B cell (primary cell): ENCODE measurements at regions not wholly inside any gene's neighbourhood (a gene's known extent, or its start where the extent isn't known, plus 50 kb on each side); places are given as distances from the start of the nearest gene placed in this dataset.
A peak's percentile ranks its signal among the peaks of the same experiment; 100 is the strongest.

ENCODE experiments used
- ATAC-seq: fragments of 200-7000 bp; cut with Tn5 transposase; one replicate; pipeline ENCODE4 v1.10.0; 2021; ENCODE audit warnings: low read depth, mild to moderate bottlenecking, moderate number of reproducible peaks, moderate library complexity
- CTCF ChIA-PET: fragments of 350-600 bp; sonication (Branson Sonifier 250); formaldehyde crosslinking; loops from one replicate; lab custom pipeline; 2021; ENCODE audit warnings: antibody characterized with exemption, inconsistent platforms; lab: Charles Lee
- POLR2A ChIA-PET: fragments of 350-600 bp; sonication (Branson Sonifier 250); formaldehyde crosslinking; loops from one replicate; lab custom pipeline; 2021; ENCODE audit warnings: antibody characterized with exemption; lab: Charles Lee
- DNase-seq: peaks from one replicate; pipeline ENCODE4 v3.0.0; 2013
- H2AFZ ChIP-seq: 2 replicates; pipeline ENCODE4 v1.6.1; 2012; ENCODE audit warnings: mild to moderate bottlenecking, low read depth, low read length; ENCODE audit not compliant: insufficient read depth, poor library complexity, severe bottlenecking
- H3K27ac ChIP-seq, 2 donors: 1 replicate in 1 of 2; 2 replicates in 1 of 2; pipeline ENCODE4 v1.5.1; 2012 to 2013; ENCODE audit warnings: low read length in 2 of 2, mild to moderate bottlenecking in 2 of 2, moderate library complexity in 1 of 2
- H3K27me3 ChIP-seq, 4 experiments: fragments of 200-600 bp in 1 of 4; sonication (generic) in 1 of 4; replicated peaks in 1 of 4; 1 replicate in 2 of 4; 2 replicates in 2 of 4; pipeline versions ENCODE4 v1.6.1 to v1.7.0; 2013 to 2016; ENCODE audit warnings: low read length in 3 of 4, mild to moderate bottlenecking in 2 of 4, mixed read lengths in 1 of 4, moderate library complexity in 1 of 4; ENCODE audit not compliant: insufficient read depth in 4 of 4, control insufficient read depth in 3 of 4; ENCODE audit errors: control extremely low read depth in 1 of 4
- H3K36me3 ChIP-seq, 2 experiments: replicated peaks in 1 of 2; 1 replicate in 1 of 2; 2 replicates in 1 of 2; pipeline versions ENCODE4 v1.6.1 to v1.7.1; 2013; ENCODE audit warnings: low read length in 1 of 2; ENCODE audit not compliant: insufficient read depth in 2 of 2, control insufficient read depth in 1 of 2; ENCODE audit errors: control extremely low read depth in 1 of 2, extremely low read depth in 1 of 2
- H3K4me1 ChIP-seq, 2 donors: fragments of 200-600 bp in 1 of 2; sonication (generic) in 1 of 2; 1 replicate in 1 of 2; 2 replicates in 1 of 2; pipeline versions ENCODE4 v1.5.1 to v1.6.1; 2013 to 2017; ENCODE audit warnings: low read length in 2 of 2; ENCODE audit not compliant: control insufficient read depth in 2 of 2, insufficient read depth in 2 of 2
- H3K4me2 ChIP-seq: replicated peaks from 2 replicates; pipeline ENCODE3; 2012; ENCODE audit warnings: mild to moderate bottlenecking, low read depth, low read length; ENCODE audit not compliant: poor library complexity, severe bottlenecking
- H3K4me3 ChIP-seq, 5 experiments: fragments of 200-600 bp in 1 of 5; sonication (generic) in 1 of 5; 1 replicate in 3 of 5; 2 replicates in 2 of 5; pipeline versions ENCODE4 v1.5.1 to v1.7.0; 2011 to 2016; ENCODE audit warnings: low read length in 4 of 5, mild to moderate bottlenecking in 4 of 5, low read depth in 2 of 5, control low read depth in 1 of 5, moderate library complexity in 1 of 5; ENCODE audit not compliant: insufficient read depth in 1 of 5; ENCODE audit errors: control extremely low read depth in 1 of 5, extremely low read depth in 1 of 5
- H3K79me2 ChIP-seq: fragments of 200-600 bp; sonication (generic); one replicate; pipeline ENCODE4 v1.6.0; 2016; ENCODE audit warnings: low read length; ENCODE audit not compliant: control insufficient read depth, insufficient read depth
- H3K9ac ChIP-seq: fragments of 200-600 bp; sonication (generic); 2 replicates; pipeline ENCODE4 v1.6.1; 2017; ENCODE audit warnings: mild to moderate bottlenecking, low read length, moderate library complexity
- H3K9me3 ChIP-seq, 3 donors: one replicate each; pipeline versions ENCODE4 v1.6.1 to v1.7.1; 2013; ENCODE audit warnings: low read length in 2 of 3; ENCODE audit not compliant: control insufficient read depth in 2 of 3, insufficient read depth in 1 of 3; ENCODE audit errors: control extremely low read depth in 1 of 3
- H4K20me1 ChIP-seq: 2 replicates; pipeline ENCODE4 v1.6.0; 2012; ENCODE audit warnings: mild to moderate bottlenecking, low read length; ENCODE audit not compliant: insufficient read depth, control insufficient read depth, poor library complexity, severe bottlenecking
- H3K27ac Mint-ChIP-seq: one replicate; pipeline ENCODE4 v1.8.0; 2021; ENCODE audit warnings: mixed read lengths
- H3K27me3 Mint-ChIP-seq: one replicate; pipeline ENCODE4 v1.8.0; 2021; ENCODE audit warnings: mixed read lengths
- H3K4me1 Mint-ChIP-seq: one replicate; pipeline ENCODE4 v1.8.0; 2021; ENCODE audit warnings: mixed read lengths
- H3K4me3 Mint-ChIP-seq: one replicate; pipeline ENCODE4 v1.8.0; 2021; ENCODE audit warnings: mixed read lengths
- H3K9me3 Mint-ChIP-seq: one replicate; pipeline ENCODE4 v1.8.0; 2022; ENCODE audit warnings: mixed read lengths; ENCODE audit not compliant: insufficient read depth
- EZH2 ChIP-seq: IDR thresholded peaks from 2 replicates; pipeline ENCODE4 v1.6.1; 2012; ENCODE audit warnings: borderline replicate concordance, low read depth, mild to moderate bottlenecking, moderate library complexity, low read length; ENCODE audit not compliant: insufficient read depth, poor library complexity, severe bottlenecking
- WGBS: methylation state at CpG from one replicate; pipeline ENCODE4 v1.1.5; 2013; ENCODE audit warnings: missing lambda C conversion rate; ENCODE audit not compliant: insufficient coverage; 5-methylcytosine and 5-hydroxymethylcytosine counted together
- intact Hi-C: fragments of 100-400 bp; cut with micrococcal nuclease; formaldehyde crosslinking; loops from one replicate; pipeline ENCODE4 v1.10.0; 2022
- TF ChIP-seq, protein P1 (sequence below): fragments of 200-600 bp; IDR thresholded peaks from one replicate; pipeline ENCODE4 v1.8.0; 2022; ENCODE audit warnings: antibody characterized with exemption, mild to moderate bottlenecking

DNA sequence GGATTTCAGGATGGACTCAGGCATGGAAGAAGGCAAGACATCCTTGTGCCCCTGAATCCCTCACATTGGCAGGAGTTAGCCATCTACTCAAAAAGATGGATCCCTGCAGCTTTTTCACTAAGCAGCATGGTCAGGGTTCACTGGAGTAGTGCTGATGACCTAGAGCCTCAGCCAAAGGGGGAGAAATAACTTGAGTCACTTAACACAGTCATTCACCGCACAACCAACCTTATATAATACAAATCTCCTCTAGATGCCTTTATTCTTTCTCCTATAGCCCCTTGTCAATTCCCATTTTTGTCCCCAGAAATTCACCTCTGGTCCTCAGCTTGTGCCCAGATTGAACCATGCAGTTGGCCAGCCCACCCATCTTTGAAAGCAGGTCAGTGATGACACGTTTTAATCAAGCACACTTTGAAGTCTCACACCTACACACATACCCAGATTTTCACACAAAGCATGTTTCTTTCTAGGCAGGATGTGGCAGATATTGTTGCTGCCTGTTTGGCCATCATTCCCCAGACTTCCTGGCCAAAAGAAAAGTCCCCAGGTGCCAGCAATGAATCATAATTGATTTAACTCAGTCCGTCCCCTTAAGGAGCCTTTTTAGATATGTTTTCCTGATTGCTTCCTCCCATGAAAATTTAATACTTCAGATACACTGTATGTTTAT is 84.2 kb downstream of the LBH start:
- CTCF ChIA-PET: interaction anchor here (0.7 kb wide), 1 partner anchor 37 kb away, joined by 5 read pairs; no protein-coding TSS in a partner anchor
- H3K27ac ChIP-seq: no peak overlapping the region
- TF ChIP-seq, protein P1, sequence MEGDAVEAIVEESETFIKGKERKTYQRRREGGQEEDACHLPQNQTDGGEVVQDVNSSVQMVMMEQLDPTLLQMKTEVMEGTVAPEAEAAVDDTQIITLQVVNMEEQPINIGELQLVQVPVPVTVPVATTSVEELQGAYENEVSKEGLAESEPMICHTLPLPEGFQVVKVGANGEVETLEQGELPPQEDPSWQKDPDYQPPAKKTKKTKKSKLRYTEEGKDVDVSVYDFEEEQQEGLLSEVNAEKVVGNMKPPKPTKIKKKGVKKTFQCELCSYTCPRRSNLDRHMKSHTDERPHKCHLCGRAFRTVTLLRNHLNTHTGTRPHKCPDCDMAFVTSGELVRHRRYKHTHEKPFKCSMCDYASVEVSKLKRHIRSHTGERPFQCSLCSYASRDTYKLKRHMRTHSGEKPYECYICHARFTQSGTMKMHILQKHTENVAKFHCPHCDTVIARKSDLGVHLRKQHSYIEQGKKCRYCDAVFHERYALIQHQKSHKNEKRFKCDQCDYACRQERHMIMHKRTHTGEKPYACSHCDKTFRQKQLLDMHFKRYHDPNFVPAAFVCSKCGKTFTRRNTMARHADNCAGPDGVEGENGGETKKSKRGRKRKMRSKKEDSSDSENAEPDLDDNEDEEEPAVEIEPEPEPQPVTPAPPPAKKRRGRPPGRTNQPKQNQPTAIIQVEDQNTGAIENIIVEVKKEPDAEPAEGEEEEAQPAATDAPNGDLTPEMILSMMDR: no peak
- TF ChIP-seq EZH2: no peak

DNA sequence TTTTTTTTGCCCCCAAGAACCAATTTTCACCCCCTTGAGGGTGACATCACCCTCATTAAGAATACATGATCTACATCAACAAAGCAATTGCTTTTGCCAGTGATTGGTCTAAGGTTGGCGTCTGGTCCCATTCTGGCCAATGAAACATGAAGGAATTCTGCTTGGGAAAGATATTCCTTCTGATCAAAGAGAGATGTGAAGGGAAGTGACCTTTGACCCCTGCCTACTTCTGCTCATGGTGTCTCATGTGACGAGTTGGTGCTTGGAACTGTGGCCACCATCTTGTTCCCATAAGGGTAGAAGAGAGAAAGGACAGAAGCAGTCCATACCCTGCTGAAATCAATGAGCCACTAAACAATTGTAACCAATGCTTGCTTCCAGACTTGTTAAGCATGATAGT is 85.1 kb downstream of the LBH start:
- Histone ChIP-seq H3K4me3 (no peak overlapping the region), H3K79me2 (no peaks in the 10 kb centered on the region), H3K36me3 (no peaks in the 10 kb centered on the region), H3K27me3 (no peaks in the 10 kb centered on the region), H3K4me1 (peaks cover 24 to 26% of the 10 kb centered on the region in 2 donors), H3K27ac (no peak overlapping the region), H3K9me3 (peaks cover 0 to 6% (median 3%) of the 10 kb centered on the region in 3 donors), H3K9ac (no peak overlapping the region), H3K4me2 (no peak overlapping the region), H4K20me1 (no peaks in the 10 kb centered on the region), H2AFZ (no peak overlapping the region)
- Mint-ChIP-seq H3K27me3 (no peaks in the 10 kb centered on the region), H3K4me1 (peaks cover 37% of the 10 kb centered on the region), H3K27ac (peak overlapping the region; percentile 37), H3K4me3 (no peak overlapping the region), H3K9me3 (peaks cover 6% of the 10 kb centered on the region)
- no CpG with 5 or more reads among the region's 2 CpGs for WGBS
- no peak for DNase-seq
- POLR2A ChIA-PET: no interaction called here
- TF ChIP-seq, protein P1: no peak
- no peak for TF ChIP-seq EZH2
- intact Hi-C loops: no loop called here
- CTCF ChIA-PET: interaction anchor here (0.7 to 1.3 kb wide), 2 partner anchors 11 to 36 kb away, joined by 3 to 5 read pairs; no protein-coding TSS in a partner anchor
- ATAC-seq: no peak

More for the DNA sequence above, 84.2 kb downstream of the LBH start:
- POLR2A ChIA-PET: no interaction called here
- no peak overlapping the region for H3K4me3 Mint-ChIP-seq
- no peaks in the 10 kb centered on the region for H3K27me3 Mint-ChIP-seq
- Histone ChIP-seq H3K9ac (no peak overlapping the region), H3K27me3 (no peaks in the 10 kb centered on the region), H2AFZ (no peak overlapping the region), H3K4me1 (peaks cover 28% of the 10 kb centered on the region in 2 donors), H4K20me1 (no peaks in the 10 kb centered on the region), H3K9me3 (peaks cover 0 to 6% (median 3%) of the 10 kb centered on the region in 3 donors), H3K36me3 (no peaks in the 10 kb centered on the region), H3K4me3 (no peak overlapping the region), H3K79me2 (no peaks in the 10 kb centered on the region), H3K4me2 (peak overlapping the region; percentile 16)
- intact Hi-C loops: no loop called here
- peaks cover 6% of the 10 kb centered on the region for H3K9me3 Mint-ChIP-seq
- H3K4me1 Mint-ChIP-seq: peaks cover 39% of the 10 kb centered on the region
- no peak for ATAC-seq
- 81% methylated on average over 2 of the region's 3 CpGs for WGBS
- peak overlapping the region; percentile 37 for H3K27ac Mint-ChIP-seq
- DNase-seq: no peak
